NCI-H526 (cell line): ENCODE measurements at regions not wholly inside any gene's neighbourhood (a gene's known extent, or its start where the extent isn't known, plus 50 kb on each side); places are given as distances from the start of the nearest gene placed in this dataset.

Experiments
- DNase-seq, 2 experiments: peaks; one replicate each; lab custom pipeline; 2025; lab: John Stamatoyannopoulos, UW

DNA sequence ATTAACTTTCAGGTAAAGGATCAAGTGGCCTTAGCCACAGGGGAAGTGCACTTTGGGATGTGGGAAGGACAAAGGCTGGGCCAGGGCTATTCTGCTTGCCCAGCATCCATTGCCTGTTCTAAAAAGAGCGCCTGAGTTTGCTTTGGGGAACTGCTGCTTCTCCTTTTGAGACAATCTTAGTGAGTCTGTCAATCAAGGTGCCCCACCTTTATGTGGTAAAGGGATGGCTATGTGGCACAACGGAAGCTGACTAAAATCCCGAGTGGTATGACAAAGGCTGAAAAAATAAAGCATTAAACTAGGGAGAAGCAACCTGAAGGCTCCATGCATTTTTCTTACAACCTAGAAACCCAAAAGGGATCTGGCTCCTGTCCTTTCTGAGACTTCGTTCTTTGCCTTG, 540.5 kb downstream of the SLC4A3 start:
- no peak for DNase-seq

DNA sequence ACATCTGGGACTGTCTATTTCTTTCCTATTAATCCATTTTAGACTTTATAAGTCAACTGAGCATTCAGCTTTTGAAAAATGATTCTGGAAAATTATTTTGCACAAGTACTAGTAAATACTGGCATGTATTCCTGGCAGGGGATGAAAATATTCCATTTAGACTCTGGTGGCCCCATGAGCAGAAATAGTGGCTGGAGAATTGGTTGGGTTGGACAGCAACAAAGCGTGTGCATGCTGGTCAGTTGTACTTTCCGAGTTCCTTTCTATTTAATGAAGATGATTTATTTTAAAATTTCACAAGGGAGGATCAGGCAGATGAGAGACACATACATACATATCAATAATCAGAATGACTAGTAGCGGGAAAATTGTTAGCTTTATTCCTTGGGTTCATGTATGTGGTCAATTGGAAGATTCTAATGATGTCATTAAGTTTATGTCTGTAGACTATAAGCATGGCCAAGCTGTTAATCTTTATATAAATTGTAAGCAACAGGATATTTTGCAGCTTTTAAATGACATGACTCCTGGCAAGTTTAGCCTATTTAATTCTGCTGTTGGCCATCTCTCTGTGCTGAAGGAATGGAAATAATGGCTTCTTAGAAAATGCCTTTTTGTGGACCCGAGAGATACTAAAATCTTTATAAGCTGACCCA, 541.6 kb downstream of the SLC4A3 start:
- DNase-seq: no peak

DNA sequence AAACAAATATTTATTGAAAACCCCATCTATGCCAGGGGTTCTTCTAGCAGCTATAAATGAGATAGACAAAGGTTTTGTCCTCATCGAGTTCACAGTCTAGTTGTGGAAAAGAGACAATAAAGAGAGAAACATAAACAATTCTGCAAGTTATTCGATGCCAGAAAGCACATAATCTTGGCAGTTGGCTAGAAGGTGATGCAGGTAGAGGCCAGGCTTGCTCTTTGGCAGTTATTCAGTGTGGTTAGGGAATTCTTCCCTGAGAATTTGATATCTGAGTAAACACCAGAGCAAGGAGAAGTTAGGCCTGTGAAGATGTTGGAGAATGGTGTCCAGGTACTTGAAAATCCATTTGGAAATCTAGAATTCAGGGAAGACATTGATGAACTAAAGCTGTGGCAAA, 547.4 kb downstream of the SLC4A3 start:
- DNase-seq: no peak

DNA sequence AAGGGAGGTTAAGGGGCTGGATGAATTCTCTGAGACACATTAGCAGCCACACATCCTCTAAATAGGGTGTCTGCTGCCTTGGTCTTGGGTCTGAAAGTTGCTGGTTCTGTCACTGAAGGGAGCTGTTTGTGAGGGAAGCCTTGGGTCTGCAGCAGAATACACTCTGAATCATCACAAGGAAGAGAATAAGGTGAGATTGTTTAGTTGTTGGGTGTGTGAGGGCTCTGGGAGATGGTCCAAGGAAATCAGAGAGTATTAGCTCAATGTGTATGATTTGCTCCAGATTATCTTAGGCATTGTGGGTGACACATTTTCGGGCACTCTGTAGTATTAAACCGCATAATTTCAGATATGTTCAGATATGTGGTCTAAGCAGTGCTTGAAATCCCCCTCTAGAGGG, 548.5 kb downstream of the SLC4A3 start:
- no peak for DNase-seq

DNA sequence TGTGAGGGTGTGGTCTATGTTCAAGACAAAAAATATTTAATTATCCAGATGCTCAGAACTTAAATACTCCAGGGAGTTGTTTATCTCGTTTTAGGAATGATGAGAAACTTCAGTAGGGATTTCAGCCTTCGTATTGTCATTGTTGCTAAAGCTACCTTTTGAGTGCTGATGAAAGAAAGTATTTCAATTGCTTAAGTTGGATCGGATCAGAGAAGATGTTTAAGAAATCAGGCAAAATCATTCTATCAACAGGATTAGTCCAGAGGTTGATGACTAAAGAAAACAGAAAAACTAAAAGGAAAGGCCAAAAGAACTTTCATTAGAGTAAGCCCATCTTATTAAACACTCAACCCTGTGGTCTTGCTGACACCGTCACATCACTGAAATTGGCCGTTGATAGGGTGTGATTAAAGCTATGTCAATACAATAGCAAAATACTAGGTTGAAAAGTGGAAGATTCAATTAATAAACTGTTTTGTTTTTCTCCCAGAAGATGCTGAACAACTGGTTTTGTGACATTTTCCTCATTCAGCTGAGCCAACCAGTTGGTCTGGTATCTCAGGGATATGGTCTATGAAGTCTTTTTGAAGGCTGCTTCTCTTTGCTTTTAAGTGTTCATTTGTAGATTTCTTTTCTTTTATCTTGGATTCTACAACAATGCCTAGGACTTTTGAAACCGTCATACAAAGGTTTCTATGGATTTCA, 551.7 kb downstream of the SLC4A3 start:
- DNase-seq: no peak

DNA sequence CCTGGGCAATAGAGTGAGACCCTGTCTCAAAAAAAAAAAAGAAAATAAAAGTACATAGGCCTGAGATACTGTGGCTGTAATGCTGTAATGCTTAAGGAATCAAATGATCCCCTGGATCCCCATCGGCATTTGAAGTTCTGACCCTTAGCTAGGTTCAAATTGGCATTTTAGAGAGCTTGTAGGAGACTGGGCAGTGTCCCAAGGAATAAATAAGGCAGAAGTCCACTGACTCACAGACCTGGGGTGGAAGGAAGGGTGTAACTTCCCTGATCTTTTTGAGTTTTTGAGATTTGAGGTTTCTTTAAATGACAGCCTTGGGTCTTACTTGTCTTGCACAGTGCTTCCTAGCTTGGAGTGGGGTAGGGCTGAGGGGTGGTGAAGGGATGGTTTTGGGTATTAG, 553.7 kb downstream of the SLC4A3 start:
- DNase-seq: no peak

DNA sequence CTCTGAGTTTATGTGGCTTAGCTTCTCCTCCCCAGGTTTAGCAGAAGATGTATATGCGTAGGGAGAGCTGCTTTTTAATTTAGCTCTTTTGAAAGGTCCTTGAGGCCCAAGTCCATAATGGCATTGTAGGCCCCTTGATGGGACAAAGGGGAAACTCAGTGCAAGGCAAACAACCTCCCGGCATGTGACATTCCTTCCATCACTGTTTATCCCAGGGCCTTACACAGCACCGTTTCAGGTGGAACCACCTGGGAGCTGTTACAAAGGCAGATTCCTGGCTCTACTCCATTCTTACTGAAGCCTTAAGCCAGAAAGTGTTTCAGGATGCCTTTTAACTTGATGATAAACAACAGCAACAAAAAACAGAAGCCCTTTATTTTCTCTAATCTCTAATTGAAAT, 555.4 kb downstream of the SLC4A3 start:
- no peak for DNase-seq

DNA sequence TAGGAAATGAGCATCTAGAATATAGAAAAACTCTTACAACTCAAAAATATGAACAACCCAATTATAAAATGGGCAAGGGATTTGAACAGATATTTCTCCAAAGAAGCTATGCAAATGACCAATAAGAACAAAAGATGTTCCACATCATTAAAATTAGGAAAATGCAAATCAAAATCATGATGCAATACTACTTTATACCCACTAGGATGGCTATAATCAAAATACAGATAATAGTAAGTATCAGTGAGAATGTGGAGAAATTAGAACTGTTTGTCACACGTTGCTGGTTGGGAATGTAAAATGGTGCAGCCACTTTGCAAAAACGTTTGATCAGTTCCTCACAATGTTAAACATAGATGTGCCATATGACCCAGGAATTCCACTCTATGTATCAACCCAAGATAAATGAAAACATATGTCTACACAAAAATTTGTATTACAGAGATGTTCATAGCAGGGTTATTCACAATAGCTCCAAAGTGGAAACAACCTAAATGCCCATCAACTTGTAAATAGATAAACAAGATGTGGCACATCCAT, 558.4 kb downstream of the SLC4A3 start:
- no peak for DNase-seq

DNA sequence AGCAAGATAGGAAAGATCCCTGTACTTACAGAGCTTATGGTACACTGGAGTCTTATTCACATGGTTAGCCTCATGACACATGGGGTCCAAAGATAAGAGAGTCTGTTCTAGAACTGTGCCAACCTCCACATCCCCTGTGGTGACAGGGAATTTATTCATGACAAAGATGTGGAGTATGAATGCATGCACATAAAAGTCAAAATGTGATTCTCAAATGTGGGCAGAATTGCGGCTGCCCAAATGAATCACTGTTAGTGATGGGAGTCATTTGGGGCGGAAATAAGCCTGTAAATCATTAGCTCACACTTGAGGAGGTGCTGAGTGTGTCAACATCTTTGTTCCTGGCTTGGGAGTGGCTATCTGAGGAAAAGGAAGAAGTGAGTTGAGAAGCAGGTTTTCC, 560.6 kb downstream of the SLC4A3 start:
- DNase-seq: no peak

DNA sequence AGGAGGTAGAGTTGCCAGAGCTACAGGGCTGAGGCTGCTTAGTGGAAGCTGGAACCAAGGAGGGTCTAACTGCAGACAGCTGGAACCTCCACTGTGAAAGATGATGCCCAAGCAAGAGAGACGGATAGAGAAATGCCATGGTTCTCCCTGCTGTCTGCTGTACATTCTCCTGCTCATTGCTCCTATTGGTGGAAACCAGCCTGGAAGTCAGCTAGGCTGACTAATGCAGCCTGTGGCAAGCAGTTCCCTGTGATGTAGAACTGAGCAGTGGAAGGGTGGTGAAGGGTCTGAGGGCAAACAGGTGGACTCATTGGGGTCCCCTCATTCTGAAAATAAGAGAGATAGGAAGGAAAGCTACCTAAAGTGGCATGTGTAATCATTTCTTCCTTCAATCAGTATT, 563.6 kb downstream of the SLC4A3 start:
- DNase-seq: no peak

DNA sequence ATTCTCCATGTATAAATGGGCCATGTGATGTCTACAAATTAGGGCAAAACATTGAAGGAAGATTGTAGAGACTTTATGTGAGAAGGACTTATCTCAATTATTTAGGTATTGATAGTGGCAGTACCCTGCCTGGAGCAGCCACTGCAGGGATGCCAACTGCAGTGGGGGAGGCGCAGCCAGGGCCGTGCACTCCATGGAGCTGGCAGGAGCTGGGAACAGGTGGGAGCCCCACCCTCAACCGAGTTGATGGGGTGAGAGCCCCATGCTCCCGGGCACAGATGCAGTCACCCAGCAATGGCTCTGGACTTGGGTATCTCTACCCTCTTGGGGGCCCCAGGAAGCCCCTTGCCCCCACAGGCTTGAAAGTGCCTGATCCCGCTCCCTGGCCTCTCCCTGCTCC, 564.3 kb downstream of the SLC4A3 start:
- no peak for DNase-seq

DNA sequence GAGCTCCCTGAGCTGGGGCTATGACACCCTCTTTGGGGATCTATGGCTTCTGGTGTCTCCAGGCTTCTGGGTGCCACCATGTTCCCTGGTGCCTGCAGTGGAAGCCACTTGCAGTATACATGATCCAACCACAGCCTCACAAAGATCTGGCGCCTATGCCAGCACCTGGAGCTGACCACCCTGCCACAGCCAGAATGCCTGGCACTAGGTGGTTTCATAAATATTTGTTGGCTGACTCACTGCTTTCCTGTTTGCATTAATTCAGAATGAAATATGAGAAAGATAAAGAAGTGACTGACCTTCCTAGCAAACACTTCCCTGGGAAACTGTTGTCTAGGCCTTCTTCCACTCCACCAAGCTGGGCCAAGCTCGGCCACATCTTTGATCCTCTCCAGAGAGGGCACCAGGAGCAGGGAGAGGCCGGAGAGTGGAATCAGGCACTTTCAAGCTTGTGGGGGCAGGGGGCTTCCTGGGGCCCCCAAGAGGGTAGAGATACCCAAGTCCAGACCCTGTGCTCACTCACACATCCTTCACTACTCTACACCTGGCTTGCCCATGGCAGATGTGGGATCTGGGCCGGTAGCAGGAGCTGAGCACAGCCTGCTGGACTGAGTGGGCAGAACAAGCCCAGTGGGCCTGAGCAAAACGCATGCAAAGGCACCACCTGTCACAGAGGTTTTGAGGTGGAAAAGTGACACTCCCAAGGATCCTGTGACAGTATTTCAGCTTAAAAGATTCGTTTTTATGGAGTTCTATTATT, 565.7 kb downstream of the SLC4A3 start:
- no peak for DNase-seq

DNA sequence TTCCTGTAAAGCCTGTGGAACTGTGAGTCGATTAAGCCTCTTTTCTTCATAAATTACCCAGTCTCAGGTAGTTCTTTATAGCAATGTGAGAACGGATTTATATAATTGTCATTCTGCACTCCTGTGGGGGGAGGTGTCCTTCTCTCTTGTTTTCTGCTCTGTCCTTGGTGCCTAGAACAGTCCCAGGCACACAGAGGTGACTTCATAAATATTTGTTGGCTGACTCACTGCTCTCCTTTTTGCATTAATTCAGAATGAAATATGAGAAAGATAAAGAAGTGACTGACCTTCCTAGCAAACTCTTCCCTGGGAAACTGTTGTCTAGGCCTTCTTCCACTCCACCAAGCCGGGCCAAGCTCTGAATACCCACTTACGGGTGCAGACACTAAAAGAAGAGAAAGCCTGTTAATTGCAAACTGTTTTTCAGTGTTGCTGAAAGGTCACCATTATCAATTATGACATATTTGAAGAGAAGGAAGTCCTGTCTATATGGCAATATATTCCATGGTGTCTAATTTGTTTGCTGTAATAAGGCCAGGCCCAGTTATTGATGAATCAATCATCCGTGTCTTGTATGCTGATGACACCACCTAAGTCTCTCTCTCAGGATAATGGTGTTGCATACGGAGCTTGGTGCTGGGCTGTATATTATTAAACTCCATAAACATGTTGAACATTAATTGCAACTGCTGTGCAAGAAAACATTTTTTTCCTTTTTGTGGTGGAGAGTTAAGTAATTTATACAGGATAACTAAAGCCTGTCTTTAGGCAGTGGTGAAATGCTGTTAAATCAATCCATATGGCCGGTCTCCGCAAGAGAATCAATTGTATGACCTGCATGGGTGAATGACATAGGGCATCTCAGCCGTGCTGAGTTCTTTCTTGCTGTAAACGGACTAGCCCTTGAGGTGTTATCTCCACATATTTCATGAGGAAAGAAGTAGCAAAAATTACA, 567.5 kb downstream of the SLC4A3 start:
- DNase-seq: no peak

DNA sequence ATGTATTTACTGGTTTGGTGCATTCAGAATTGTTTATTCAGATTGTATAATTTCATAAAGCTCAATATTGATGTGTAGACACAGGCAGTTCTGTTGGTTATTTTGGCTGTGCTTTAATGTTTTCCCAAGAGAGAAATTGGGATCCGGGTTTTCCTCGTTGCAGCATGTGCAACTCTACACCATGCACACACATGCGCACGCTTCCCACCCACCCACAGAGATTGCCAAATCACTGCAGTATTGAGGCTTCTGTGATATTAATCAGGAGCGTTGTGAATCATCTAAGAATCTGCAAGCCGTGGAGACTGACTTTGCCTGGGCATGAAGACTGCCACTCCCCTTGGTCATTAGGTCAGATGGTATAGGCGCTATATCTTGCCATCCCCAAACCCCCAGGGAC, 571.5 kb downstream of the SLC4A3 start:
- no peak for DNase-seq

DNA sequence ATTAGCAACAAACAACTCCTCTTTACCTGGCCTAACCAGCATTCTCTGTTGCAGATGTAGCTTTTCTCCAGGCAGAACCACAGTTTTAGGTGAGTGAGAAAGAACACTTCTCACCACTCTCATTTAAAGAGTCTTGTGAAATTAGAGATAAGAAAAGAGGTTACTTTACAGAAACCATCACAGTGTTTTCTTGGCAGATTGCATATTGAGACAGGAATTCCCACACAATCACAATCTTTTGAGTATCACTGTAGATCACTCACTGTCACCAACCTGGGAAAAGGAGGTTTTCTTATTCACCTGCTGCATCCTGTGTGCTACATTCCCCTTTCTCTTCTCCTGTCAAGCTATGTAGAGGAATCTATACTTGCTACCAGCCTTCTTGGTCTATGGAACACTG, 574.6 kb downstream of the SLC4A3 start:
- DNase-seq: no peak

DNA sequence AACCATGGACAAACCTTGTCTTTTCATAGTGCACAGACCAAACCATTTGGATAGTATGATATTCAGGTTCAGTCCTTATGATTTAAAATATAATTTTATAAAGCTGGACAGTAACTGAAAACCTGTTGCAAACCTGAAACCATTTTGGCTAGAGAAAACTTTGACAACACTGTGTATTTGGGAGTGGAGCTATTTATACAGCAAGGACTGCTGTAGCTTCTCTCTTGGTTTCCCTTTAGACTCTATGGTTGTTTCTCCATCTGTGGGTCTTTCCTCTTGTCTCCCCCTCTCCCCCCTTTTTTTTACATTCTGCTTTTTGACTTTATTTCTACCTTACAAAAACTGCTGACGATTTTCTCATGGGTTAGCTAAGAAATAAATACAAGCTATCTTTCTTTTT, 581.7 kb downstream of the SLC4A3 start:
- no peak for DNase-seq

DNA sequence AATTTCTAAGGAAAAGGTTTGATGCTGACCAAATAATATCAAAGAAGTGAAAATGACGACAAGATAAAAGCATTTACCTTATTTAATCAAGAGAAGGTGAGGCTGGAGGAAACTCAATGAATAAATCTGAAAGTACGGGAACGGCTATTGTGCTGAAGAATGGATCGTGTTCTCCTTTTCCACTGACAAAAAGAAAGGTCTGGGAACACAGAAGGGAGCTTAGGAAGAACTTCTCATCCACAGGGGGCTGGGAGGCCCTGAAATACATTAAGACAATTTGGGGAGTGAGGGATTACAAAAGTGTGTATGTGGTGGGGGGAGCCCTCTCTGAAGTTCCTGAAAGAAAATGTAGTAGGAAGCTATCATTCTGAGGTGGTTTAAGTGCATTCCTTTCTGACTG, 582.3 kb downstream of the SLC4A3 start:
- no peak for DNase-seq

DNA sequence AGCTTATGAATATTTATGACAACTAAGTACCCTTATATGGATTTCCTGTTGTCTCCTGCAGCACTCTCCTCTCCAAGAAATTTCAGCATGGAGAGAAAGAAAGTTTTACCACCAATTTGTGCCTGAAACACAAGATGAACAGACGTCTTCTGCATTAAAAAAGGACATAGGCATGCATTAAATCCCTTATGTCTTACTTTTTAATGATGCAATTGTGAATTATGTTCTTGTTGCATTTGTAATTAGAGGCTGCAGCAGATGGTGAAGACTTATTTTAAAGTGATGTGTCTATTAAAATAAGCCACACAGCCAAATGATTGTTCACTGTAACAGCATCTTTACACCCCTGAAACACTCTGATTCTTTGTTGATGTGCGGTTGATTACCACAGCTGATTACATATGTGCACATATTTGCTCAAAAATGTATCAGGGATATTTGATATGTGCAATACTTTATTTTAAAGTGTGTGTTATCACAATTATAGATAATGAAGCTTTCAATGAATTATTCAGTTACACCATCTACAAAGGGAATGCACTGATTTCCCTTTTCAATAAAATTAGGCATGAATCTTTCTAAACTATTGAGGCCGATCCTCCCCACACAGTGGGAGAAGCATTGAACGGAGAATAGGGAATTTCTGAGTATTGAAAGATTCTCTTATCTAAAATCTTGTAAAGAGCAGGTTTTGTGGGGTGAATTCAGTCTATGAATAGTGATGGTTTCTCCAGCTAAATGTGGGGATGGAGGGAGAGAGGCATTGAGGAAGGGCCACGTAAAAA, 585.1 kb downstream of the SLC4A3 start:
- DNase-seq: no peak

DNA sequence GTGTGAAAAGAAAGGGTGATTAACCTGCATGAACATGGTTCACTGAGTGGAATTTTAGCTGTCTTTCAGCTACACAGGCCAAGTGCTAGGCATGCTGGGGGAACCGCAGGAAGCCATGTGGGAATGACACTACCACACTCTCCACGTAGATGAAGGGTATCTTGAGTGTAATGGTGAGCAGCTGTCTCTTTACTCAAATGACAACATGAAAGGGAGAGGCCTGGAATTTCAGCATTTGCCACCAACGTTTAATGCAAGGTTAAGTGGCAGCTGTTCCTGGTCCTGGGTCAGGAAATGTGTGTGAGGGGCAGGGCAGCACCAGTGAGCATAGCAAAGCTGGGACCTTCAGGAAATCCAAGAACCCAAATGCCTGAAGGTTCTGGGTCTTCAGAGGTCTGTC, 588.4 kb downstream of the SLC4A3 start:
- DNase-seq: no peak

DNA sequence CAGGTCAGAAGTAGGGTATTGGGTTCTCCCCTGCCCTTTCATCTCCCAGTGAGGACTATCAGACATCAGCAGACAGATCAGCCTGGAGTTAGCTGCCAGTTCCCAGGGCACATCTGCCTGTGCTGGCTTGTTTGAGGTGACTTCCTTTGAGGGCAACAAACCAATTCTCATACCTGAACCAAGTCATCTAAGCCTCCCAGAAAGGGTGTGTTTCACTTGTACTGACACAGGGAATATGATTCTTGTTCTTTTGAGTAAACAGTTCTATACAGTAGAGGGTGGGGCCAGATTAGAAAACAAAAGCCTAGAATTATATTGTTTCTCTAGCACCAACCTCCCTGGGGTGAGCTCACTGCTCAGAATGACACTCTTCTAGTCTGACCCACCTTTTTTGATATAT, 591.9 kb downstream of the SLC4A3 start:
- DNase-seq: no peak

DNA sequence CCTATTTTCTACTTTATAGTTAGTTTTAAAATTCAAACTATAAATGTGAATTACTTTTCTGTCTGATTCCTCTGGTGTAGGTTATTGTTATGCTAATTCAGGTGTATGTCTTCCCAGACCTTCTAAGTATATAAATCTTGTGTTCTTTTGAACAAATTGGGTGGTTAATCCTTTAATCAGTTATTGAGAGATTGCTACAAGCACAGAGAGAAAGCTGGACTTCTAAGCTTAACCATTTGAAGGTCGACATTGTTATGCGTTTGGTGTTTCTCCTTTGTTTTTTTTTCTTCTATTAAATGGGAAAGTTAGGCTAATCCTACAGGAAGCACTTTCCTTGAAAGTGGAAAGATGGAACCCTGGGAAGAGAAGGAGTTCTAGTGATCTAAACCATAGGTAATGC, 592.6 kb downstream of the SLC4A3 start:
- DNase-seq: no peak
